OCI-LY3 (cell line): ENCODE measurements at regions not wholly inside any gene's neighbourhood (a gene's known extent, or its start where the extent isn't known, plus 50 kb on each side); places are given as distances from the start of the nearest gene placed in this dataset.

ENCODE experiments used
- H2AFZ ChIP-seq: fragments of 200-600, 300-600 bp; shearing (Covaris generic); 2 replicates; pipeline ENCODE4 v1.6.0; 2014; ENCODE audit warnings: antibody characterized with exemption, low read depth, low read length
- H3K27ac ChIP-seq: fragments of 200-600, 300-600 bp; sonication (generic); 2 replicates; pipeline ENCODE4 v1.5.1; 2014; ENCODE audit warnings: mild to moderate bottlenecking, low read length, moderate library complexity, mixed read lengths
- H3K27me3 ChIP-seq: fragments of 200-600, 300-600 bp; sonication (generic); 2 replicates; pipeline ENCODE4 v1.6.1; 2014; ENCODE audit warnings: low read depth, low read length, mixed read lengths
- H3K36me3 ChIP-seq: fragments of 200-600, 300-600 bp; sonication (generic); replicated peaks from 2 replicates; pipeline ENCODE3; 2014; ENCODE audit warnings: low read depth, low read length, mixed read lengths
- H3K4me1 ChIP-seq: fragments of 300-600, 200-600 bp; sonication (generic); 2 replicates; pipeline ENCODE4 v1.6.1; 2014; ENCODE audit warnings: low read length, mixed read lengths
- H3K4me2 ChIP-seq: fragments of 200-600, 300-600 bp; sonication (generic); 2 replicates; pipeline ENCODE4 v1.6.1; 2014; ENCODE audit warnings: low read length, mixed read lengths
- H3K4me3 ChIP-seq: fragments of 300-600, 200-600 bp; sonication (generic); 2 replicates; pipeline ENCODE4 v1.5.1; 2014; ENCODE audit warnings: antibody characterized with exemption, mild to moderate bottlenecking, low read length, moderate library complexity
- H3K79me2 ChIP-seq: fragments of 300-600, 200-600 bp; shearing (Covaris generic); 2 replicates; pipeline ENCODE4 v1.6.1; 2014; ENCODE audit warnings: mild to moderate bottlenecking, low read length, mixed read lengths
- H3K9ac ChIP-seq: fragments of 300-600, 200-600 bp; shearing (Covaris generic); 2 replicates; pipeline ENCODE4 v1.6.0; 2014; ENCODE audit warnings: mild to moderate bottlenecking, low read length, moderate library complexity
- H3K9me3 ChIP-seq: fragments of 200-600, 300-600 bp; shearing (Covaris generic); 2 replicates; pipeline ENCODE4 v1.6.1; 2014; ENCODE audit warnings: low read length, mixed read lengths; ENCODE audit not compliant: insufficient read depth
- H4K20me1 ChIP-seq: fragments of 200-600, 300-600 bp; sonication (generic); 2 replicates; pipeline ENCODE4 v1.6.1; 2016; ENCODE audit warnings: low read length, mixed read lengths; ENCODE audit not compliant: insufficient read depth
- CTCF ChIP-seq: fragments of 200-600, 300-600 bp; sonication (generic); IDR thresholded peaks from 2 replicates; pipeline ENCODE4 v1.5.1; 2014; ENCODE audit warnings: antibody characterized with exemption, low read length, low read depth
- EZH2phosphoT487 ChIP-seq: fragments of 200-600 bp; shearing (Covaris generic); IDR thresholded peaks from 2 replicates; pipeline ENCODE4 v1.6.1; 2018; ENCODE audit warnings: antibody characterized with exemption, mixed run types, low read depth

DNA sequence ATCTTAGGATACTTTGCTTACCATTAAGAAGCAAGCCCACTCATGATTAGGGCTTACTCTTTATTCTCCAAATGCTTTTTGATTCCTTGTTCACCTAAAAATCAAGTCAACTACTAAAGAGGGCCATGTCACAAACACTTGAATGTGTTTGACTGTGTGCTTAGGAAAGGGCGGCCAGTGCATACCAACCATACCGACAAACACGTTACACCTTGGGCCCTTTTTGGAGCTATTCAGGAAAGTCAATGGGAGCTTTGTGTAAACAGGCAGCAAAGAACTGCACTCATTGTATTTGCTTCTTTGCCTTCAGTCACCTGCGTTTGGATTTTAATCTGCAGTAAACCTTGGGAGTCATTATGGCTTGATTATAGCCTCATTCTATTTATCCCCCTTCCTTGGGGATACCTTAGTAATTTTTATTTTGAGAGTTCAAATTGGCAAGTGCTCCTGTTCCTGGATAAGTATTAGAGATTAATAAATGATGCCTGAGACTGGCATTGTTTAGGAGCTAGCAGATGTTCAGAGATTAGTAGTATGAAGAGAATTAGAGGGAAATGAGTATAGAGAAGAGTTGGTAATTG, 102.6 kb upstream of the HDGFL1 start:
- Histone ChIP-seq H3K36me3 (no peaks in the 10 kb centered on the region), H3K4me1 (peaks cover 28% of the 10 kb centered on the region), H3K9me3 (no peaks in the 10 kb centered on the region), H3K4me2 (no peak overlapping the region), H4K20me1 (no peaks in the 10 kb centered on the region), H3K9ac (no peak overlapping the region), H3K79me2 (no peaks in the 10 kb centered on the region), H3K27me3 (no peaks in the 10 kb centered on the region), H3K4me3 (no peak overlapping the region), H2AFZ (no peak overlapping the region), H3K27ac (no peak overlapping the region)
- no peak for TF ChIP-seq EZH2phosphoT487
- TF ChIP-seq CTCF: no peak

DNA sequence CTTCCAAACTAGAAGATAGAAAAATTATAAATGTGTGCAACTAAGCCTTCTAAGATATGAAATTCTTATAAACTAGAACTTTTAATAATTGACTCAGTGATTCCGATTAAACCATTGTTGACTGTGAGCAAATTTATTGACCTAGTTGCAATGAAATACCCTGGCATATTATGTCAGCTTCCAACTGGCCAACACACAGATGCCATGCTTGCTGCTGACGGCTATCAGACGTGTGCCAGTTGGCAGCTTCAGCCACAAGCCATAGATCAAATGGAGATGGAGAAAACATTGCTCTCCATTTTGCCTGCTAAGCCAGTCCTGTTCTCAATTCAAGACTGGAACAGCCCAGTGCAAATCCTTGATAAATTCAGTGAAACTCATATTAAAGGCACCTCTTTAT, 101.7 kb upstream of the HDGFL1 start:
- Histone ChIP-seq H3K9ac (no peak overlapping the region), H3K27ac (no peak overlapping the region), H2AFZ (no peak overlapping the region), H3K27me3 (no peaks in the 10 kb centered on the region), H3K36me3 (no peaks in the 10 kb centered on the region), H3K79me2 (no peaks in the 10 kb centered on the region), H3K4me2 (no peak overlapping the region), H3K4me3 (no peak overlapping the region), H3K4me1 (peaks cover 31% of the 10 kb centered on the region), H4K20me1 (no peaks in the 10 kb centered on the region), H3K9me3 (no peaks in the 10 kb centered on the region)
- TF ChIP-seq CTCF: no peak
- no peak for TF ChIP-seq EZH2phosphoT487

DNA sequence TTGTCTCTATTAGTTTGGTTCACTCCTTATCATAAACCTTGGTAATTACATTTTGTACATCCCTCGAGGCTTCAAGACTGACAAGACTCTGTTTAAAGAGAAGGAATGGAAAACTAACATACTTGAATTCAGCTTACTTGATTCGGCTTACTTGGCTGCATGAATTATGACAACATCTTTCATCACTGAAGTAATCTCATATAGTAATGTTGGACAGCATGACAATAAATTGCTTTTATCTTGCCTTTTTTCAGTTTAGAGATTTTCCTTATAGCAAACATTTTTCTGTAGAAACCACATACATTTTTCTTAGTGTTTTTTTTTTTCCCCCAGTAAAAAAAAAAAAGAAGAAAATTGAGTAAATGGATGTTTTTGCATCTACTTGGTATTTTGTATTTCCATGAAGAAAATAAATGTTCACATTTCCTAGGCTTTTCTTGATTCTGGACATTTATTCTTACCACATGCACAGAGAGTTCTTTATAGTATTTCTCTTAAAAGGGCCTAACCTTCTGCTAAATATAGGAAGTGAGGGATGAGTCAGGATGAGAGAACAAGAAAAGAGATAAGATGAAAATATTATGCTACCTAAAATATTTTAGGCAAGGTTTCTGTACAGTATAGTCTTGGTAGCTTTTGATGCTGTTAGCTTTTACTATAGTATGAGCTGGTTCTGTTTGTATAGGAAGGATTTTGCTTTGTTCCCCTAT, 101.0 kb upstream of the HDGFL1 start:
- Histone ChIP-seq H3K79me2 (no peaks in the 10 kb centered on the region), H3K27me3 (no peaks in the 10 kb centered on the region), H4K20me1 (no peaks in the 10 kb centered on the region), H3K9ac (no peak overlapping the region), H3K9me3 (no peaks in the 10 kb centered on the region), H3K4me1 (peaks cover 31% of the 10 kb centered on the region), H3K27ac (no peak overlapping the region), H3K4me3 (no peak overlapping the region), H3K36me3 (no peaks in the 10 kb centered on the region), H2AFZ (no peak overlapping the region), H3K4me2 (0 out of 2 replicates have a peak overlapping the region, but pooled peaks have one; percentile 1)
- TF ChIP-seq CTCF (no peak), EZH2phosphoT487 (no peak)

DNA sequence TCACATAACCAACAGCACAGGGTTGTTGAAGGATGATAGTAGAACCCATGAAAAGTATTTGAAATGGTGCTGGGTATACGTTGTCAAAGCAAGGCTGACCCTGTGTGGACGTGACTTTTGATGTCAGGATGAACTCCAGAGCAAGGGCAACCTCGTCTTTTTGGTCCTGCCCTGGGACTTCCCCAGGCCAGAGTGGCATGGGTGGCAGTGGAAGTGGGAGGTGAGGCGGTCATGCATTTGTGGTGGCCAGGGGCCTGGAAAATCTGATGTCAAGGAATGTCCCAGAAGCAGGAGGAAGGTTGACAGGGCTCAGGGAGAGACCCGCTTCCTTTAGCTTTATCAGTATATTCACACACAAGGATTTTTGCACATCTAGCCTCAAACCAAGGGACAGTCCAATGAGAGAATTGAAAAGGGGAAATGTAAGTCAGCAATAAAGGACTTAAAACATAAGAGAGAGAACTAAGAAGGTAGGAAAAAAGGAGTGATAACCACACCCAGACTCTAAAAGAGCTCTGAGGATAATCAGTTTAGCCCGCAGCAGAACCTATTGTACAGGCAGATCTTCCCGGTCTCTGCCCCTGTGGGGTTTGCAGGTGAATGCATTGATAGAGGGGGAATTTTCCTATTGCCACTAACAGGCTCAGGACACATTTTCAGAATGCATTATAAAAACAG, 98.8 kb upstream of the HDGFL1 start:
- no peaks in the 10 kb centered on the region for H3K36me3 ChIP-seq
- no peaks in the 10 kb centered on the region for H3K79me2 ChIP-seq
- H3K4me1 ChIP-seq: peaks cover 31% of the 10 kb centered on the region
- TF ChIP-seq EZH2phosphoT487 (no peak), CTCF (no peak)
- no peak overlapping the region for H3K9ac ChIP-seq
- H3K27me3 ChIP-seq: no peaks in the 10 kb centered on the region
- no peaks in the 10 kb centered on the region for H3K9me3 ChIP-seq
- peak overlapping the region; percentile 41 for H3K4me3 ChIP-seq
- peak overlapping the region; percentile 65 for H3K4me2 ChIP-seq
- no peaks in the 10 kb centered on the region for H4K20me1 ChIP-seq
- peak overlapping the region; percentile 8 for H3K27ac ChIP-seq
- H2AFZ ChIP-seq: no peak overlapping the region
